Vagina (tissue), 2 donors: ENCODE measurements at regions not wholly inside any gene's neighbourhood (a gene's known extent, or its start where the extent isn't known, plus 50 kb on each side); places are given as distances from the start of the nearest gene placed in this dataset.
"Not testable (repeated sequence)": the region's sequence is repeated elsewhere in the genome, so short reads cannot be mapped to it uniquely, and the experiment has no call there.

Experiments used
- DNase-seq, 2 donors: peaks; one replicate each; pipeline ENCODE4 v3.0.0-alpha.2; 2017; ENCODE audit errors: extremely low spot score in 2 of 2
- H3K27ac ChIP-seq: fragments of 200-600 bp; sonication (generic); one replicate; pipeline ENCODE4 v1.5.1; 2019
- H3K27me3 ChIP-seq: fragments of 200-600 bp; sonication (generic); one replicate; pipeline ENCODE4 v1.5.1; 2019
- H3K36me3 ChIP-seq, 2 donors: fragments of 200-600 bp; sonication (generic); one replicate each; pipeline ENCODE4 v1.5.1; 2017 to 2019
- H3K4me1 ChIP-seq: fragments of 200-600 bp; sonication (generic); one replicate; pipeline ENCODE4 v1.5.1; 2019
- H3K4me3 ChIP-seq, 2 donors: fragments of 200-600 bp; sonication (generic); 1 replicate in 1 of 2; 2 replicates in 1 of 2; pipeline ENCODE4 v1.5.1; 2016 to 2019
- H3K9me3 ChIP-seq: fragments of 200-600 bp; sonication (generic); one replicate; pipeline ENCODE4 v1.5.1; 2019
- CTCF ChIP-seq, 3 experiments: fragments of 450-650 bp in 2 of 3; fragments of 200-600 bp in 1 of 3; sonication (generic) in 1 of 3; IDR thresholded peaks; one replicate each; pipeline ENCODE4 v1.5.1; 2017 to 2019; ENCODE audit warnings: antibody characterized with exemption in 3 of 3, mild to moderate bottlenecking in 2 of 3, moderate library complexity in 2 of 3
- POLR2A ChIP-seq, 2 donors: fragments of 450-650 bp; IDR thresholded peaks; one replicate each; pipeline ENCODE4 v1.6.1; 2017; ENCODE audit warnings: antibody characterized with exemption in 2 of 2, mild to moderate bottlenecking in 2 of 2, moderate library complexity in 2 of 2
- POLR2AphosphoS5 ChIP-seq, 2 donors: sonication (generic); formaldehyde crosslinking; IDR thresholded peaks; one replicate each; pipeline ENCODE4 v1.9.0; 2017; ENCODE audit warnings: antibody characterized with exemption in 2 of 2, mild to moderate bottlenecking in 2 of 2, low read depth in 1 of 2; ENCODE audit not compliant: insufficient read depth in 1 of 2
- intact Hi-C: fragments of 100-400 bp; cut with DNase I; formaldehyde crosslinking; loops from one replicate; pipeline ENCODE4 v1.15.1; 2023

- Histone ChIP-seq H3K27ac (no peak overlapping the region), H3K27me3 (no peaks in the 10 kb centered on the region), H3K36me3 (no peaks in the 10 kb centered on the region), H3K4me1 (no peaks in the 10 kb centered on the region), H3K4me3 (no peak overlapping the region), H3K9me3 (no peaks in the 10 kb centered on the region)
- no peak for DNase-seq
- intact Hi-C loops: no loop called here
- no peak for TF ChIP-seq POLR2A (IDR thresholded peaks at IDR 0.05)
- no peak for TF ChIP-seq CTCF (IDR thresholded peaks at IDR 0.05)
- TF ChIP-seq POLR2AphosphoS5 (IDR thresholded peaks at IDR 0.05; ENCODE audit: insufficient read depth in 1 of 2, low read depth in 1 of 2): no peak
Measured at GRCh38 chrX:139018436-139018835, 306.9 kb upstream of the FGF13 start.

- DNase-seq: no peak
- Histone ChIP-seq H3K27me3 (no peaks in the 10 kb centered on the region), H3K9me3 (no peaks in the 10 kb centered on the region), H3K4me1 (no peaks in the 10 kb centered on the region), H3K36me3 (no peaks in the 10 kb centered on the region), H3K27ac (no peak overlapping the region), H3K4me3 (no peak overlapping the region)
- TF ChIP-seq POLR2A (IDR thresholded peaks at IDR 0.05): no peak
- no peak for TF ChIP-seq CTCF (IDR thresholded peaks at IDR 0.05)
- TF ChIP-seq POLR2AphosphoS5 (IDR thresholded peaks at IDR 0.05; ENCODE audit: insufficient read depth in 1 of 2, low read depth in 1 of 2): no peak
- intact Hi-C loops: no loop called here
Measured at GRCh38 chrX:139015627-139016026, 304.1 kb upstream of the FGF13 start.

GRCh38 chrX:139008185-139008584 lies 296.7 kb upstream of the FGF13 start:
- intact Hi-C loops: no loop called here
- no peaks in the 10 kb centered on the region for H3K9me3 ChIP-seq
- no peak overlapping the region for H3K27ac ChIP-seq
- TF ChIP-seq CTCF (IDR thresholded peaks at IDR 0.05): no peak
- H3K4me1 ChIP-seq: no peaks in the 10 kb centered on the region
- no peaks in the 10 kb centered on the region for H3K36me3 ChIP-seq
- DNase-seq: no peak
- H3K27me3 ChIP-seq: no peaks in the 10 kb centered on the region
- H3K4me3 ChIP-seq: no peak overlapping the region

- H3K27me3 ChIP-seq, H3K9me3 ChIP-seq, intact Hi-C loops, H3K27ac ChIP-seq, H3K4me1 ChIP-seq, DNase-seq, H3K4me3 ChIP-seq, H3K36me3 ChIP-seq: not testable (repeated sequence)
Measured at GRCh38 chrX:139003856-139004527, 292.5 kb upstream of the FGF13 start.

- no peak for TF ChIP-seq POLR2AphosphoS5 (IDR thresholded peaks at IDR 0.05; ENCODE audit: insufficient read depth in 1 of 2, low read depth in 1 of 2)
- TF ChIP-seq CTCF (IDR thresholded peaks at IDR 0.05): no peak
- TF ChIP-seq POLR2A (IDR thresholded peaks at IDR 0.05): no peak
- no peaks in the 10 kb centered on the region for H3K9me3 ChIP-seq
- no peak overlapping the region for H3K4me3 ChIP-seq
- no peak for DNase-seq
- H3K27ac ChIP-seq: no peak overlapping the region
- no peaks in the 10 kb centered on the region for H3K27me3 ChIP-seq
- no peaks in the 10 kb centered on the region for H3K4me1 ChIP-seq
- no peaks in the 10 kb centered on the region for H3K36me3 ChIP-seq
- intact Hi-C loops: no loop called here
Measured at GRCh38 chrX:139002319-139002718, 290.8 kb upstream of the FGF13 start.
